ENCODE measurements at regions not wholly inside any gene's neighbourhood (a gene's known extent, or its start where the extent isn't known, plus 50 kb on each side); places are given as distances from the start of the nearest gene placed in this dataset.

DNA sequence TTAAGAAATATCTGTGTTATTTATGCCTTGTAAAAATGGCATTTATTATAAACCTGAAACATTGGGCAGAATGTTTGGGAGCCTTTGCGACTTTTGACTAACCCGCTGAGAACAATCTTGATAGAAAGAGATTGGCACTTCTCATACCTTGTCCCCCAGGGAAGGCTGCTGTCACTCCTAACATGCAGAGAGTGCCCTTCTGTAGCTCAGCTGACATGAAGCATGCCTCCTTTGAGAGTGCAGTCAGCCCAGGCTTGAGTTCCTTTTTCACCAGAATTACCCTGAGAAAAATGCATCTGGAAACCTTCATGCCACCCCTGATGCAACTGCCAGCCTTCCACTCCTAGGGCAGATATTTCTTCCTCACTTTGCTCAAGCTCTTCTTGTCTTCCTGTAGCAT, 569.2 kb upstream of the ARPP21 start:
- H3K4me1 Mint-ChIP-seq (ENCODE audit: low read depth), result no peaks in the 10 kb centered on the region
- no peak overlapping the region for H3K27ac Mint-ChIP-seq
- TF ChIP-seq, protein P1, sequence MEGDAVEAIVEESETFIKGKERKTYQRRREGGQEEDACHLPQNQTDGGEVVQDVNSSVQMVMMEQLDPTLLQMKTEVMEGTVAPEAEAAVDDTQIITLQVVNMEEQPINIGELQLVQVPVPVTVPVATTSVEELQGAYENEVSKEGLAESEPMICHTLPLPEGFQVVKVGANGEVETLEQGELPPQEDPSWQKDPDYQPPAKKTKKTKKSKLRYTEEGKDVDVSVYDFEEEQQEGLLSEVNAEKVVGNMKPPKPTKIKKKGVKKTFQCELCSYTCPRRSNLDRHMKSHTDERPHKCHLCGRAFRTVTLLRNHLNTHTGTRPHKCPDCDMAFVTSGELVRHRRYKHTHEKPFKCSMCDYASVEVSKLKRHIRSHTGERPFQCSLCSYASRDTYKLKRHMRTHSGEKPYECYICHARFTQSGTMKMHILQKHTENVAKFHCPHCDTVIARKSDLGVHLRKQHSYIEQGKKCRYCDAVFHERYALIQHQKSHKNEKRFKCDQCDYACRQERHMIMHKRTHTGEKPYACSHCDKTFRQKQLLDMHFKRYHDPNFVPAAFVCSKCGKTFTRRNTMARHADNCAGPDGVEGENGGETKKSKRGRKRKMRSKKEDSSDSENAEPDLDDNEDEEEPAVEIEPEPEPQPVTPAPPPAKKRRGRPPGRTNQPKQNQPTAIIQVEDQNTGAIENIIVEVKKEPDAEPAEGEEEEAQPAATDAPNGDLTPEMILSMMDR (IDR thresholded peaks at IDR 0.05; ENCODE audit: unreplicated experiment), result no peak
- H3K36me3 Mint-ChIP-seq (ENCODE audit: insufficient read depth), result no peaks in the 10 kb centered on the region
- H3K27me3 Mint-ChIP-seq, result no peaks in the 10 kb centered on the region
- H3K9me3 Mint-ChIP-seq (ENCODE audit: low read depth), result no peaks in the 10 kb centered on the region
- no peak overlapping the region for H3K4me3 Mint-ChIP-seq (ENCODE audit: low read depth)
- DNase-seq (ENCODE audit: low spot score, unreplicated experiment), result no peak

DNA sequence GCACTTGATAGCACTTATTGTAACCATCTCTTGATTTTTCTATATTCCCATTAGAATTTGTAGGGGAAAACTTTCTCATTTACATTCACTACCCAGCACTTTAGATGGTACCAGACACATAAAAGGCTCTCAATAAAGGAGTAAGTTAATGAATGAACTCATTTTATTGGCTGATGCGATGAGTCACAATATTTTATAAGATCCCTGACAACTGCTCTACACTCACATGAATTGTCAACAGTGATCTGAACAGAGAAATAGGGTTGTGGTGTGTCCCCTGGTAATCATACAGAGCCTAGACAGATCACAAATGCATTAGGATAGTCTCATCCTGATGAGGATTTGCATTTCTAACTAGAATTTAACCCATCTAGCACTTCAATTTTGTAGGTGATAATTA, 567.6 kb upstream of the ARPP21 start:
- no peak overlapping the region for H3K4me3 Mint-ChIP-seq (ENCODE audit: low read depth)
- H3K36me3 Mint-ChIP-seq (ENCODE audit: insufficient read depth), result no peaks in the 10 kb centered on the region
- DNase-seq (ENCODE audit: low spot score, unreplicated experiment), result no peak
- H3K27ac Mint-ChIP-seq, result no peak overlapping the region
- no peaks in the 10 kb centered on the region for H3K4me1 Mint-ChIP-seq (ENCODE audit: low read depth)
- no peaks in the 10 kb centered on the region for H3K27me3 Mint-ChIP-seq
- TF ChIP-seq, protein P1 (IDR thresholded peaks at IDR 0.05; ENCODE audit: unreplicated experiment), result no peak
- H3K9me3 Mint-ChIP-seq (ENCODE audit: low read depth), result no peaks in the 10 kb centered on the region

DNA sequence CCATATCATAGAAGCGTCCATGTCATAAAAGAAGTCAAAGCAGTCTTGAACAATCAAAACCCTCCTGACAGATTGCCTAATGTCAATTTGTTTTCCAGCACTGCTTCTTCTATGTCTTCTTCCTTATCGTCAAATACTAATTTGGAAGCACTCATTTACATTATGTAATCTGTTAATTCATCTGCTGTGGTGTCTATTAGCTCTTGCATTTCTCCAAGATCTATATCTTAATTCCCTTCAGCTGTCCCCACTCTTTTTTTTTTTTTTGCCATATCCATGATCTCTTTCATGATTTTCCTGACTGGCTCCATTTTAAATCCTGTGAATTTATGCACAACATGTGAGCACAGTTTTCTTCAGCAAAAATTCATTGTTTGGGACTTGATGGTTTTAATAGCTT, 560.5 kb upstream of the ARPP21 start:
- DNase-seq (ENCODE audit: low spot score, unreplicated experiment), result no peak
- Mint-ChIP-seq H3K9me3 (ENCODE audit: low read depth) (no peaks in the 10 kb centered on the region), H3K36me3 (ENCODE audit: insufficient read depth) (no peaks in the 10 kb centered on the region), H3K4me3 (ENCODE audit: low read depth) (no peak overlapping the region), H3K27ac (no peak overlapping the region), H3K27me3 (no peaks in the 10 kb centered on the region), H3K4me1 (ENCODE audit: low read depth) (peaks cover 1% of the 10 kb centered on the region)
- TF ChIP-seq, protein P1 (IDR thresholded peaks at IDR 0.05; ENCODE audit: unreplicated experiment), result no peak

DNA sequence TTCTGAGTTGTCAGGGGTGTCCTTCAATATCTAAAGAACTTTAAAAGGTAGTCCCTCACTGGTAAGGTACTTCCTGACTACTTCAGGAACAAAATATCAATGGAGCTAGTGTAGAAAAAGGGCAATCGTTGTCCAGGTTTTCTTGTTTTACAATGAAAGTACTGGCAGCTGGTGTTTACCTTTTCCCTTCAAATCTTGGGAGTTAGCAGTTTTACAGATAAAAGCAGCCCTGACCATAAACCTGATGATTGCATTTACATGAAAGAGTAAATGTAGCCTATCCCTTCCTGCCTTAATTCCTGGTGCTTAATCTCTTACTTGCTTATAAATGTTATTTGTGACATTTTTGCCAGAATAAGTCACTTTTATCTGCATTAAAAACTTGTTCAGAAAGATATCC, 559.9 kb upstream of the ARPP21 start:
- no peak overlapping the region for H3K27ac Mint-ChIP-seq
- H3K4me3 Mint-ChIP-seq (ENCODE audit: low read depth), result no peak overlapping the region
- peaks cover 1% of the 10 kb centered on the region for H3K4me1 Mint-ChIP-seq (ENCODE audit: low read depth)
- H3K36me3 Mint-ChIP-seq (ENCODE audit: insufficient read depth), result no peaks in the 10 kb centered on the region
- H3K9me3 Mint-ChIP-seq (ENCODE audit: low read depth), result no peaks in the 10 kb centered on the region
- TF ChIP-seq, protein P1 (IDR thresholded peaks at IDR 0.05; ENCODE audit: unreplicated experiment), result no peak
- no peaks in the 10 kb centered on the region for H3K27me3 Mint-ChIP-seq
- DNase-seq (ENCODE audit: low spot score, unreplicated experiment), result no peak

DNA sequence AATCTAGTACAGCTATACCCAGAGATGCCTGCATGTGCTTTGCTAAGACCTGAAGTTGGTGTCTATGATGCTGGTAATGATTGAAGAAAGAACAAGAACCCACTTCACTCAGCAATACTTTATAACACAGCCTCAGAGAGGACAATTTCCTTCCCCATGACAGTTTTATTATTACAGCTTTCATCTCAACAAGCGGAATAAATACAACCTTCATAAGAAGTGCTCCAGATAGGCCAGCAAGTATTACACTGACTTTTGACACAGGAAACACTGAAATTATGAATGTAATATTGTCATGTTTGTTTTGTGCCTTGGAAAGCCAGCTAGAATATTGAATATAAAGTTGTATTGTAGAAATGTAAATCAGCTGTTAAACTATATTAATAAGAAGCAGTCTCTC, 557.4 kb upstream of the ARPP21 start:
- Mint-ChIP-seq H3K27ac (no peak overlapping the region), H3K27me3 (no peaks in the 10 kb centered on the region), H3K9me3 (ENCODE audit: low read depth) (no peaks in the 10 kb centered on the region), H3K4me3 (ENCODE audit: low read depth) (no peak overlapping the region), H3K36me3 (ENCODE audit: insufficient read depth) (no peaks in the 10 kb centered on the region), H3K4me1 (ENCODE audit: low read depth) (peaks cover 1% of the 10 kb centered on the region)
- no peak for DNase-seq (ENCODE audit: low spot score, unreplicated experiment)
- TF ChIP-seq, protein P1 (IDR thresholded peaks at IDR 0.05; ENCODE audit: unreplicated experiment), result no peak
